Tibial nerve (tissue), 4 donors: ENCODE measurements at regions not wholly inside any gene's neighbourhood (a gene's known extent, or its start where the extent isn't known, plus 50 kb on each side); places are given as distances from the start of the nearest gene placed in this dataset.

ENCODE experiments used
- CTCF ChIP-seq, 5 experiments: fragments of 200-600 bp in 3 of 5; fragments of 450-650 bp in 2 of 5; sonication (generic) in 3 of 5; IDR thresholded peaks; one replicate each; pipeline ENCODE4 v1.5.1; 2016 to 2019; ENCODE audit warnings: antibody characterized with exemption in 5 of 5, mild to moderate bottlenecking in 3 of 5, moderate library complexity in 2 of 5
- EP300 ChIP-seq, 2 donors: sonication (generic); formaldehyde crosslinking; IDR thresholded peaks; one replicate each; pipeline ENCODE4 v1.6.1; 2017; ENCODE audit warnings: antibody characterized with exemption in 2 of 2, mild to moderate bottlenecking in 1 of 2
- POLR2A ChIP-seq, 2 donors: fragments of 450-650 bp; IDR thresholded peaks; one replicate each; pipeline ENCODE4 v1.6.1; 2017; ENCODE audit warnings: antibody characterized with exemption in 2 of 2, mild to moderate bottlenecking in 2 of 2, moderate library complexity in 2 of 2

DNA sequence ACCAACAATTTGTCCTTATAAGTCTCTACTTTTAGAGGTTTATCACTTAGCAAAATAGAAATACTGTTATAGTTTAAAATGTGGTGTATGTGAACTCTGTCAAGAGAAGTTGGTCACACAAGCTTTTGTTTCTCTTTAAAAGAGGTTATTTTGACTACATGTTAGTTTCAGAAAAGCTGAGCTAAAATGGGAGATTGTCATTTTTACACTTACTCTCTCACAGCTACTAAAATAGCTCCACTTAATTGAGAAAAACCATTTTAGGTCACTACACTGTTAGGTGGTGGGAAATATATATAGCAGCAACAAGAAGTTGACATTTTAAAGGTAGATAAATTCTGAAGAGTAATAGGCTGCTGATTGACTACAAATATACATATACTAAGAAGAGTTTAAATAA is 161.5 kb upstream of the KCNJ3 start:
- TF ChIP-seq CTCF (IDR thresholded peaks at IDR 0.05) = no peak
- TF ChIP-seq EP300 (IDR thresholded peaks at IDR 0.05) = no peak
- no peak for TF ChIP-seq POLR2A (IDR thresholded peaks at IDR 0.05)
